OCI-LY7 (cell line): ENCODE measurements at regions not wholly inside any gene's neighbourhood (a gene's known extent, or its start where the extent isn't known, plus 50 kb on each side); places are given as distances from the start of the nearest gene placed in this dataset.

Source experiments
- BruUV-seq: library from RNA; stranded (reverse); fragments of 400-500 nt; replicated peaks from 2 replicates; lab custom pipeline; 2021; lab: Mats Ljungman, UMichigan
- CTCF ChIA-PET: fragments of 300-600 bp; sonication (Branson Sonifier 250); formaldehyde crosslinking; loops from one replicate; lab custom pipeline; 2022; ENCODE audit warnings: antibody characterized with exemption; ENCODE audit not compliant: unreplicated experiment; lab: Charles Lee
- POLR2A ChIA-PET: fragments of 300-600 bp; sonication (Branson Sonifier 250); formaldehyde crosslinking; loops from one replicate; lab custom pipeline; 2022; ENCODE audit warnings: antibody characterized with exemption; lab: Charles Lee
- DNase-seq: peaks from one replicate; pipeline ENCODE4 v3.0.0-alpha.2; 2015; ENCODE audit warnings: low spot score
- H2AFZ ChIP-seq: fragments of 200-600 bp; sonication (generic), shearing (Covaris generic); 2 replicates; pipeline ENCODE4 v1.6.1; 2014; ENCODE audit warnings: mild to moderate bottlenecking, antibody characterized with exemption, low read length, moderate library complexity
- H3K27ac ChIP-seq: fragments of 200-600 bp; sonication (generic); 2 replicates; pipeline ENCODE4 v1.5.1; 2014; ENCODE audit warnings: mixed run types, low read depth, mild to moderate bottlenecking, moderate library complexity, low read length, inconsistent platforms; ENCODE audit not compliant: poor library complexity, severe bottlenecking
- H3K36me3 ChIP-seq: fragments of 200-600 bp; sonication (generic); 2 replicates; pipeline ENCODE4 v1.6.1; 2014; ENCODE audit warnings: mild to moderate bottlenecking, antibody characterized with exemption, low read length, moderate library complexity, mixed read lengths; ENCODE audit not compliant: insufficient read depth
- H3K4me1 ChIP-seq: fragments of 200-600 bp; sonication (generic); 2 replicates; pipeline ENCODE4 v1.5.1; 2014; ENCODE audit warnings: mild to moderate bottlenecking, low read length; ENCODE audit not compliant: insufficient read depth, poor library complexity, severe bottlenecking
- H3K4me2 ChIP-seq: fragments of 200-600 bp; sonication (generic); 2 replicates; pipeline ENCODE4 v1.6.1; 2014; ENCODE audit warnings: mild to moderate bottlenecking, low read length
- H3K4me3 ChIP-seq: fragments of 200-600 bp; sonication (generic); 2 replicates; pipeline ENCODE4 v1.5.1; 2014; ENCODE audit warnings: mild to moderate bottlenecking, low read depth, low read length; ENCODE audit not compliant: poor library complexity, severe bottlenecking
- H3K79me2 ChIP-seq: fragments of 200-600 bp; sonication (generic); 2 replicates; pipeline ENCODE4 v1.6.1; 2016; ENCODE audit warnings: low read depth, mild to moderate bottlenecking, low read length, moderate library complexity, mixed read lengths; ENCODE audit not compliant: insufficient read depth
- H3K9me2 ChIP-seq: fragments of 200-600 bp; sonication (generic); 2 replicates; pipeline ENCODE4 v1.6.1; 2016; ENCODE audit warnings: mild to moderate bottlenecking, low read length, mixed read lengths; ENCODE audit not compliant: insufficient read depth
- H3K9me3 ChIP-seq: fragments of 200-600 bp; sonication (generic); 2 replicates; pipeline ENCODE4 v1.6.1; 2014; ENCODE audit warnings: mild to moderate bottlenecking, mixed run types, low read length, mixed read lengths
- H4K20me1 ChIP-seq: fragments of 200-600 bp; sonication (generic); 2 replicates; pipeline ENCODE4 v1.6.1; 2014; ENCODE audit warnings: mild to moderate bottlenecking, antibody characterized with exemption, low read length, moderate library complexity, mixed read lengths; ENCODE audit not compliant: insufficient read depth
- EZH2phosphoT487 ChIP-seq: fragments of 200-600 bp; sonication (generic); IDR thresholded peaks from 2 replicates; pipeline ENCODE4 v1.6.1; 2018; ENCODE audit warnings: low read depth, borderline replicate concordance, mild to moderate bottlenecking, mixed run types, antibody characterized with exemption, low read length, moderate library complexity, mixed read lengths
- intact Hi-C: fragments of 100-400 bp; cut with micrococcal nuclease; formaldehyde crosslinking; loops from one replicate; pipeline ENCODE4 v1.10.0; 2022; ENCODE audit not compliant: unreplicated experiment
- TF ChIP-seq, protein P1 (sequence below): fragments of 200-600 bp; sonication (generic); conservative IDR thresholded peaks from 2 replicates; pipeline ENCODE4 v1.5.1; 2014; ENCODE audit warnings: mild to moderate bottlenecking, antibody characterized with exemption, low read length, moderate library complexity, mixed read lengths

DNA sequence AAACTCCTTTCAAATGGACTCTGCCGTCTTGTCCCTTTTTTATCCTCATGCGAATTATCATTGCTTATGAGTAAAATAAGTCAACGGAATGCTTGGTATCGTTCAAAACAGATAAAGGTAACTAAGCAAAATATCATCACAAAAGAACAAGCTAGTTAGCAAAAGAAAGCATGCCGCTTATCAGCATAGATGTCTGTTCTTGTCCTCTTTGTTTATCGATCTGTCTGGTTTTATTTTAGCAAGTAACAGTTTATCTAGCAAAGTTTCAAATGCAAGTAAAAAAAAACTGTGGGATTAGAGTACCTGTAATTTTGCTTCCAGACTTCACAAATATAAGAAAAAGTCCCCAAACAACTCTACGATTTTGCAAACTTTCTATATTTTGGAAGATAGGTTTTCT is 561.5 kb downstream of the USP25 start:
- intact Hi-C loops, result no loop called here
- Histone ChIP-seq H3K9me2 (no peaks in the 10 kb centered on the region), H3K27ac (no peak overlapping the region), H3K36me3 (no peaks in the 10 kb centered on the region), H3K4me1 (no peaks in the 10 kb centered on the region), H3K4me2 (no peak overlapping the region), H2AFZ (no peak overlapping the region), H3K9me3 (no peaks in the 10 kb centered on the region), H3K4me3 (no peak overlapping the region), H3K79me2 (no peaks in the 10 kb centered on the region), H4K20me1 (no peaks in the 10 kb centered on the region)
- no peak for DNase-seq
- TF ChIP-seq, protein P1, sequence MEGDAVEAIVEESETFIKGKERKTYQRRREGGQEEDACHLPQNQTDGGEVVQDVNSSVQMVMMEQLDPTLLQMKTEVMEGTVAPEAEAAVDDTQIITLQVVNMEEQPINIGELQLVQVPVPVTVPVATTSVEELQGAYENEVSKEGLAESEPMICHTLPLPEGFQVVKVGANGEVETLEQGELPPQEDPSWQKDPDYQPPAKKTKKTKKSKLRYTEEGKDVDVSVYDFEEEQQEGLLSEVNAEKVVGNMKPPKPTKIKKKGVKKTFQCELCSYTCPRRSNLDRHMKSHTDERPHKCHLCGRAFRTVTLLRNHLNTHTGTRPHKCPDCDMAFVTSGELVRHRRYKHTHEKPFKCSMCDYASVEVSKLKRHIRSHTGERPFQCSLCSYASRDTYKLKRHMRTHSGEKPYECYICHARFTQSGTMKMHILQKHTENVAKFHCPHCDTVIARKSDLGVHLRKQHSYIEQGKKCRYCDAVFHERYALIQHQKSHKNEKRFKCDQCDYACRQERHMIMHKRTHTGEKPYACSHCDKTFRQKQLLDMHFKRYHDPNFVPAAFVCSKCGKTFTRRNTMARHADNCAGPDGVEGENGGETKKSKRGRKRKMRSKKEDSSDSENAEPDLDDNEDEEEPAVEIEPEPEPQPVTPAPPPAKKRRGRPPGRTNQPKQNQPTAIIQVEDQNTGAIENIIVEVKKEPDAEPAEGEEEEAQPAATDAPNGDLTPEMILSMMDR, result no peak
- TF ChIP-seq EZH2phosphoT487, result no peak
- ChIA-PET CTCF (no interaction called here), POLR2A (interaction anchor here (0.6 to 1.1 kb wide), 4 partner anchors 10 to 104 kb away, joined by 3 to 5 read pairs (median 4); no protein-coding TSS in a partner anchor)
- BruUV-seq, result no TSS peak

DNA sequence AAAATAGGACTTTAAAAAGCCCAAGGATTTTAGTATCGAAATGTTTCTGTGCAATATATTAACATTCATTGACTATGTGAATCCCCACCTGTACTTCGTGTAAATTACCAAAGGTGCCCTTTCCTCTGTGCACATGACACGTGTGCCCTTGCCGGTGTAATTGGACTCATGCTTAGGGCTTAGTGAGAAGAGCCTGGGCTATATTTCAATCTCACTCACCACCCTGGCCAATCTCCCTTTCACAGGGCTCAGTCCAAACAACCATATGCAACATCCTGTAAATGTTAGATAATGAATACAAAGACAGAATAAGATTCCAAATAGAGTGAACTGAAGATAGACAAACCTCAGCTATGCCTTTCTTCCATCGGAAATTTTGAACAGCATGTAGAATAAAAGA is 564.3 kb downstream of the USP25 start:
- intact Hi-C loops, result no loop called here
- BruUV-seq, result no TSS peak

DNA sequence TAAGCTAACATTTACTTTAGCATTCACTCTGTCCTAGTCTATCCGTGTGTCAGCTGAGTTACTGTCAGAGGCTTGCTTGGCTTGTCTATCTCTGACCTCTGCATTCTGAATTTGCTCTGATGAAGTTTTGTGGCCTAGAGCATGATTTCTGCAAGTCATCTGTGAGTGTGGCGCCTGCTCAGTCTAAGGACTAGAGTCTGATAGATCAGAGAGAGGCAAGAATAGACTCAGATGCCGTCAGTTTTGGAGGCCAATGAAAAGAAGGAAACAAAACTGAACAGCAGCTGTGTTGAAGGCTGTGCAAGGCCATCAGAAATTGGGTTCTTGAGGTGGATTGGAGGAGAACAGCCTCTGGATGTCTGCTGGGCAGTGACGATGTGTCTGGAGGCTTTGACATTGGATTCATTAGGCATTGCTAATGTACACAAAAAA is 573.1 kb downstream of the USP25 start:
- Histone ChIP-seq H3K4me2 (no peak overlapping the region), H3K36me3 (no peaks in the 10 kb centered on the region), H3K79me2 (no peaks in the 10 kb centered on the region), H3K4me1 (no peaks in the 10 kb centered on the region), H3K9me3 (no peaks in the 10 kb centered on the region), H3K27ac (no peak overlapping the region), H2AFZ (no peak overlapping the region), H3K9me2 (no peaks in the 10 kb centered on the region), H4K20me1 (no peaks in the 10 kb centered on the region), H3K4me3 (no peak overlapping the region)
- intact Hi-C loops, result no loop called here
- DNase-seq, result no peak
- CTCF ChIA-PET, result no interaction called here
- BruUV-seq, result no TSS peak
- TF ChIP-seq, protein P1, result no peak
- TF ChIP-seq EZH2phosphoT487, result no peak
- POLR2A ChIA-PET, result interaction anchor here (1.7 kb wide), 1 partner anchor 139 kb away, joined by 3 read pairs; no protein-coding TSS in a partner anchor

More for the DNA sequence above, 564.3 kb downstream of the USP25 start:
- no peak overlapping the region for H2AFZ ChIP-seq
- no peaks in the 10 kb centered on the region for H3K9me3 ChIP-seq
- no peak overlapping the region for H3K4me2 ChIP-seq
- H3K27ac ChIP-seq, result no peak overlapping the region
- no peaks in the 10 kb centered on the region for H3K9me2 ChIP-seq
- TF ChIP-seq, protein P1, result no peak
- TF ChIP-seq EZH2phosphoT487, result no peak
- no peak for DNase-seq
- H3K4me3 ChIP-seq, result no peak overlapping the region
- no peaks in the 10 kb centered on the region for H4K20me1 ChIP-seq
- CTCF ChIA-PET, result no interaction called here
- no peaks in the 10 kb centered on the region for H3K79me2 ChIP-seq
- POLR2A ChIA-PET, result no interaction called here
- H3K4me1 ChIP-seq, result no peaks in the 10 kb centered on the region
- H3K36me3 ChIP-seq, result no peaks in the 10 kb centered on the region
